GM10266 (cell line): ENCODE measurements at regions not wholly inside any gene's neighbourhood (a gene's known extent, or its start where the extent isn't known, plus 50 kb on each side); places are given as distances from the start of the nearest gene placed in this dataset.

Experiments
- DNase-seq: peaks from one replicate; pipeline ENCODE4 v3.0.0; 2012; ENCODE audit errors: extremely low spot score
- TF ChIP-seq, protein P1 (sequence below): IDR thresholded peaks from 2 replicates; pipeline ENCODE4 v1.5.1; 2012; ENCODE audit warnings: mild to moderate bottlenecking, low read depth; ENCODE audit not compliant: control insufficient read depth, insufficient read depth; ENCODE audit errors: missing control alignments

DNA sequence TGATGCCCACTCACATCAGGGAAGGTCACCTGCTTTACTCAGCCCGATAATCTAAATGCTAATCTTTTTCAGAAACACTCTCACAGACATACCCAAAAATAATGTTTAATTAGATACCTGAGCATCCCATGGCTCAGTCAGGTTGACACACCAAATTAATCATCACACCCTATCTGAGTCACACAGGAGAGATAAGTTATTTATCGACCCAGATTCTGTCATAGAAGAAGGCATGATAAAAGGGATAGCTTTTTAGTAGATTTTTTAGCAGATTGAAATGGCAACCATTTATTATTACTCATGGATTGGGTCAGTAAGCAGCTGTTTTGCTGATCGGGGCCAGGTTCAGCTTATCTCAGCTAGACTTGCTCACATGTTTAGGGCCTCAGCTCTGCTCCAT lies 97.8 kb upstream of the TYRP1 start:
- no peak for DNase-seq
- TF ChIP-seq, protein P1, sequence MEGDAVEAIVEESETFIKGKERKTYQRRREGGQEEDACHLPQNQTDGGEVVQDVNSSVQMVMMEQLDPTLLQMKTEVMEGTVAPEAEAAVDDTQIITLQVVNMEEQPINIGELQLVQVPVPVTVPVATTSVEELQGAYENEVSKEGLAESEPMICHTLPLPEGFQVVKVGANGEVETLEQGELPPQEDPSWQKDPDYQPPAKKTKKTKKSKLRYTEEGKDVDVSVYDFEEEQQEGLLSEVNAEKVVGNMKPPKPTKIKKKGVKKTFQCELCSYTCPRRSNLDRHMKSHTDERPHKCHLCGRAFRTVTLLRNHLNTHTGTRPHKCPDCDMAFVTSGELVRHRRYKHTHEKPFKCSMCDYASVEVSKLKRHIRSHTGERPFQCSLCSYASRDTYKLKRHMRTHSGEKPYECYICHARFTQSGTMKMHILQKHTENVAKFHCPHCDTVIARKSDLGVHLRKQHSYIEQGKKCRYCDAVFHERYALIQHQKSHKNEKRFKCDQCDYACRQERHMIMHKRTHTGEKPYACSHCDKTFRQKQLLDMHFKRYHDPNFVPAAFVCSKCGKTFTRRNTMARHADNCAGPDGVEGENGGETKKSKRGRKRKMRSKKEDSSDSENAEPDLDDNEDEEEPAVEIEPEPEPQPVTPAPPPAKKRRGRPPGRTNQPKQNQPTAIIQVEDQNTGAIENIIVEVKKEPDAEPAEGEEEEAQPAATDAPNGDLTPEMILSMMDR = no peak

DNA sequence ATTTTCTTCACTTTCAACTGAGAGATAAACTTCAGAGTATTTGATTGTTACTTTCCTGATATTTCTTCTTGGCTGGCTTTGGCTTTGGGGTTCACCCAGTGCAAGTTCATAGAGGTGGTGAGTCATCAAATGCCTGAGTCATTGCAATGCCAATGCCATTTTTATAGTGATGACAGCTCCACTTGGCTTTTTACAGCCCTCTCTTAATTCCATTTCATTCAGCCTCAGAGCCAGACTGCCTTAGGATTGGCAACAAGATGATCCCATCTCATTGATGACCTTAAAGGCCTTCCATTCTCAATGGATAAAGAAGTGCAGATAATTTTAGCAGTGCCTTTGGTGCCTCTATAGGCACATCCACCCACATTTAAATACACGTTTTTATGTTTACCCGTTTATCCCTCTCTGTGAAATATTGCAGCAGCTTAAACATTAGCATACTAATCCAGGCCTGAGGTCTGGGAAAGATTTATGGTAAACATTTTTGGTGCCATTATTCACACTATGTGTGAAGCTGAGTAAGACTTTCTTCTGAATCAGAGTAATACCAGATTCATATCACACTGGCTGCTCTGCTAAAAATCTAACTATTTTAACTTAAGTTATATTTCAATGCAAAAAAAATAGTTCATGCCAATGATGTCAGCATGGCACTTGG lies 88.9 kb upstream of the TYRP1 start:
- no peak for DNase-seq
- TF ChIP-seq, protein P1 = no peak

DNA sequence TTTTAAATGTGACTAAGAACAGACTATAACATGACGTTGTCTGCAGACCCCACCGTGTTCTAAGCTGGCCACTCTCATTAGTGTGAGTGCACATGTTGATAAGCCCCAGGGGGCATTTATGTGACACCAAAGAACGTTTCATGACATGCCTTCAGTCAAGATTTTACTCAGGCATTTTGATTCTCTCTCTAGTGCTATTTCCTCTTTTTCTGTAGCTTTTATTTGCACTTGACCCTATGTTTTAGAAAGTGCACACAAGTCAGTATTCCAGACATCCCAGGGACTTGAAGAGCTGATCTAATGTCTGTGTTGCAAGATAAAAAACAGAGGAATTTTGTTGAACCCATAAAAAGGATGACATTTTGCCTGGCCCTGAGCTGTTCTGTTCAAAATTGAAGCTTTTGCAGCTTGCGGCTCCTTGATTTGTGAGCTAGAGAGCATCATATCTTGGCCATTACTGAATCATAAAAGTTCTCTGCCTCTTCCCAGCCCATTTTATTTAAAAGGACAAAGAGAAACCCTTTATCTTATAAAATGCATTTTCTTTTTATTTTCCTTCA lies 80.9 kb upstream of the TYRP1 start:
- TF ChIP-seq, protein P1 = no peak
- no peak for DNase-seq

DNA sequence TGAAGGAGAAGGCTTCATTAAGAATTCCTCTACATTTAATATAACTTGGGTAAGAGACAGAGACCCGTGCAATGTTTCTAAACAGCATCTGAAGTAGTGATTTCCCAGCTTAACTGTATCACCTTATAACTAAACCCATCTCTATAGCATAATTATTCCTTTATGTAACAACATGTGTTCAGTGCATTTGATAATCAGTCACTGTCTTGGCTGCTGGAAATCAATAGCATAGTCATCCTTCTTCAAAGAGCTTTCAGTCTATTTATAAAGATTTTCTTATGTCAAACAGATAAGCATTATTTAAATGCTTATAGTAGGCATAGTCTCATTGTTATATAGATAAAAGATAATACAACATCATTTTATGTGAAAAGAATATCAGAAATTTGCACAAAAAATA lies 80.1 kb upstream of the TYRP1 start:
- no peak for DNase-seq
- TF ChIP-seq, protein P1 = no peak

DNA sequence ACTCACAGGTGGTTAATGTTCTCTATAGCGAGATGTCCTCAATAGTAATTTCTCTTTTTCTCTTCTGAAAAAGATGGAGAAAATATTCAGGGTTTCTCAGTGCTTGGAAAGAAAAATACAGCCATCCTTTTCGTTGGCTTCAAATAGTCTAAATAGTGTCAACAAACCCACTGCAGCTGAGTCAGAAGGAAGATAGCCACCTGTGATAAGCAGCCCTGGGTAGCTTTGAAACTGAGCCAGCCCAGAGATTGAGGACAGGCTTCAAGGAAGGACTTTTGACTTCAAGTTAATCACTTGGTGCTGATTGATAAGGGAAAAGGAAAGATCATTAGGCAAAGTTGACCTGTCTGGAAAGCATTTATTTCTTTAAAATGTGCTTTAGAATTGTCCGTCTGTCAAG lies 78.7 kb upstream of the TYRP1 start:
- TF ChIP-seq, protein P1 = no peak
- DNase-seq = no peak

DNA sequence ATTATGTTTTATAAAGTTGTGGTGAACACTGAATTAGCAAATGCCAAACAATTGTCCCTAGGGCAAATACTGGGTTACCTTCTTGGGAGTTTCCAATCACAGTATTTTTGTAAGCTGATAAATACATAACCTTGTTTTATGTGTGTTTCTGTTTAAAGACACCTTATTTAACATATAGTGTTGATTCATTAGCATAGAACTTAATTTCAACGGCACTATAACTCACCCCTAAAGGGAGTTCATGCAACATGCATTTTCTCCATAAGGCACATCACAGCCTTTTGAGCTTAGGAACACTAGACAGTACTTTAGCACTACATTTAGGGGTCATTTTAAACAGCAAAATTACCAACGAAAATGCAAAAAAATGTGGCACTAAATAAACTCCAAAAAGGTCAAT lies 74.2 kb upstream of the TYRP1 start:
- DNase-seq = no peak
- TF ChIP-seq, protein P1 = no peak

DNA sequence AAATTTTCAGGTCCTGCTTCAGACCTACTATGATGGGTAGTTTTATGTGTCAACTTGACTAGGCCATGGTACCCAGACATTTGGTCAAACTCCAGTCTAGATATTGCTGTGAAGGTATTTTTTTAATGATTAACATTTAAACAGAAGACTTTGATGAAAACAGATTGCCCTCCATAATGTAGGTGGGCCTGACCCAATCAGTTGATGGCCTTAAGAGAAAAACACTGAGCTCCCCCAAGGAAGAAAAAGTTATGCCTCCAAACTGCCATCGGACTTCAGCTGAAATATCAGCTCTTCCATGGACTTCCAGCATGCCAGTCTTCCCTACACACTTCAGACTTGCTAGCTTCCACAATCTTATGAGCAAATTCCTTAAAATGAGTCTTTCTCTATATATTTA lies 67.3 kb upstream of the TYRP1 start:
- TF ChIP-seq, protein P1 = no peak
- DNase-seq = no peak
